ENCODE measurements at regions not wholly inside any gene's neighbourhood (a gene's known extent, or its start where the extent isn't known, plus 50 kb on each side); places are given as distances from the start of the nearest gene placed in this dataset.

DNA sequence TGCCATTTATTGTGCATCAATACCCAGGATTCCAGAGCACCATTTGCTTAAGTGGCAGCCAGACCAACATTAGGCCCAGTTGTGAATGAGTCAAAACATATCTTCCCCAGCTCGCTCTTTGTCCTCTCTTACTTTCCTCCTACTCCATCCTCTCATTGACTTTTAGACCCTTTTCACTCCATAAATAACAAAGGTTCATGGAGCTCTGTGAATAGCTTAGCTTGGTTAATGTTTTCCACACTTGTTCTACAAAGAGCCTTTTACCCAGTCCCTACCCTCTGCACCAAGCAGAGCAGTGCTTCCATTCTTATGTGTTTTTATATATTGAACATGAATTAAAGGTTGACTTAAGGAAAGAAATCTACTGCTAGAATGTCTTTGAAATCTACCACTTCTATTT, 625.8 kb upstream of the FANCL start:
- no peak for DNase-seq (ENCODE audit: low read depth in 3 of 3)

DNA sequence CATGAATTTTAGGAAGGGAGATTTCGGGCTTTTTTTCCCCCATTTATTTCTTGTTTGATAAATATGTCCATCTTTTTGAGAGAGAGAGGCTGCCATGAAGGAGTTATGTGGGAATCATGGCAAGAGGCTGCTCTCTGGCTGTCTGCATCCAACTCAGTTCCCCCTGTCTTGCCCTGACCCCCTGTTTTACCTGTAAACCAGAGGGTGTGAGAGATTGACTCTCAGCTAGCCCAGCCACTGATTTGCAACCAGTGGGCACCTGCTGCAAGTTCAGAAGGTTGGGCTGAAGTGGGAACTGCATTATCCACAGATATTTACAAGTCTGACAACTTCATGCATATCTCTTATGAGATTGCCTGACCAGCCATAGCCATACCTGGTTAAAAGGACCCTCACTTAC, 625.4 kb upstream of the FANCL start:
- no peak for DNase-seq (ENCODE audit: low read depth in 3 of 3)

DNA sequence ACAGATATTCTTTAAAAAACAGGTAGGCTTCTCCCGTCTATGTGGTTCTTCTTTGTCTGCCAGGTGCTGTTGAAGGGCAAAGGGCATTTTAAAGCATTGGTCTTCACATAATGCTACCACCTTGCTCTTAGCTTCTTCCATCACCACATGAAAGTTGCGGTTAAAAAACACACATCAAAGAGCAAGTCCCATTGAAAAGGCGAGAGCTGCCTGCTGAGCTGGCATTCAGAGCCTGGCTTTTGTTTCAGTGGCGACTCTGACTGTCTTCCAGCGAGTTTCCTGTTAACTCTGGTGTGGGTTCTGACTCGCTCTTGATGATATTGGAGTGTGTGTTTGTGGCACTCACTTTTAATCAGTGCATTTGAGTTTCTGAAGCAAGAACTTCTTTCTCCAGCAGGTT, 624.9 kb upstream of the FANCL start:
- no peak for DNase-seq (ENCODE audit: low read depth in 3 of 3)

DNA sequence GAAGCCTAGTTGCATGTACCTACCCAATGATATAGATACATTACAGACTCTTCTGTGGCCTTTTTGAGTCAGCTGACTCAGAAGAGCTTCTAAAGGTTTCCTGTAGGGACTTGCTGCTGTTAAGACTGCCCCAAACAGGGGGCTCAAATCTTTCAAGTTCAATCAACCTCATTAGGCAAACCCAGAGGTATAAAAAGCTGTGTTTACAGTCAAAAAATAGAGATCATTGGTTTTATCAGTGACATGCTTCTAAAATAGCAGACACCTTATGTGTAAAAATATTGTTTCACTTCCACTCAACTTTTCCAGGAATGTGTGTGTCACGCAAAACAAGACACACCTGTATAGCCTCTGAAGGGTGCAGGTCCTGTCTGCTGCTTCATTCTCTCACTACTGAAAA, 624.3 kb upstream of the FANCL start:
- no peak for DNase-seq (ENCODE audit: low read depth in 3 of 3)

DNA sequence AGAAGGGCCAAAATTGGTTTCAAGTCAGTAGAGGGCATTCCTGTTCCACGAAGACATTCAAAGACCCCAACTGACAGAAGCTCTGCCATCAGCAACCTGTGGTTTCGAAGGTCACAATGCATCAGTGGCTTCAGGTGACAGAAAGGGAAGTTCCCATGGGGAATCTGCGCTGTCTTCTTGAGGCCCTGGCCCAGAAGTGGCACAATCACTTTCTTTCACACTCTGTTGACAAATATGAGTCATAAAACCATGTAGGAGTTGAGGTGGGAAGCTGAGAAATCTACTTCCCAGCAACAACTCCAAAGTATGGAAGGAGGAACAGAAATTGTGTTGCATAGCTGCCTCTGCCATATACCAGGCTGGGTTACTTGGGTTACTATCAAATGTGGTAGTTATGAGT, 621.1 kb upstream of the FANCL start:
- DNase-seq (ENCODE audit: low read depth in 3 of 3), result no peak

DNA sequence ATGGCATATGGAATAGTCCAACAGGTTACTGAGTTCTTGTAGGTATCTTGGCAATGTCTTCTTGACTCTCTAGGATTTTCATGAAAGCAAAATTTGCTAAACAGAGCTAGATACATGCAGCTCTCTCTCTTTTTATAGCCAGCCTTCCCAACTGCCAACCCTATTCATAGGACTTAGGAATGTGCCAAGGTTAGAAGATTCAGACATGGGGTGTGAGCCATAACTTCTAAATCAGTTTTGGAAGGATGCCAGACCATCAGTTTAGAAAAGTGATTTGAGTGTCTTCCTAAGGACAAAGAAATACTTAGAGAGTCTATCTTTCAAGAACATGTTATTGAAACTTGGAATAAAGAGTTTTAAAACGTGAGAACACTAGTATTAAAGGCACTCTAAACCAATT, 619.5 kb upstream of the FANCL start:
- no peak for DNase-seq (ENCODE audit: low read depth in 3 of 3)

DNA sequence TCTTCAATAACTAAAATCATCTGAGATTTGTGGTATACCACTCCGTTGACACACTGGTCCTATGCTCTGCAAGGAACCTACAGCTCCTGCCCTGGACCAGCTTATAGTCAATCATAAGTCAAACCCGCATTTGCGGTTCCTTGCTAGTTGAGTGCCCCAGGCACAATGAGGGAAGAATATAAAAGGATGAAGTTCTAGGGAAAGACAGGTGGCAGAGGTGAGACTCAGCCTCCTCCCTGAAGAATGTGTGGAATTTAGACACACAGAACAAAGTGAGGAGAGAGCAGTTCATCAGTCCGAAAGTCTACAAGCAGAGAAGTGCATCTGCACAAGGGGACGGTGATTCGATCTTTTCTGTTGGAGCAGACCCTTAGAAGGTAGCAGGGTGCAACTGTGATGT, 615.0 kb upstream of the FANCL start:
- no peak for DNase-seq (ENCODE audit: low read depth in 3 of 3)

DNA sequence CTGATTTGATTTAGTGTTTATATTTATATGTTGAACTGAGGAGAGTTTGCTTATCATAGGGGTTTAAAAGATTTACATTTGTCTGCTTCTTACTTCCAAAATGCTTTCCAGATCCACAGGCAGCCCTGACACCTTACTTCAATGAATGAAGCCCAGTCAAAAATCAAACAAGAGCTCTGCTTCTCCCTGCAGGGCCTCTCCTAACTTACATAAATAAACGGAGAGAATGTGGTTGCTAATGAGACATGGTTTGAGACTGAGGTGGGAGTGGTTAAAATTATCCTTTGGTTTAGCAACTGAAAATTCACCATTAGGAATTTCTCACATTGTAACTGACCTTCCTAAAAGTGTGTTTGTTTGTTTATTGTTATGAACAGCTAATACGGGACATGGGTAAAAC, 612.3 kb upstream of the FANCL start:
- no peak for DNase-seq (ENCODE audit: low read depth in 3 of 3)

DNA sequence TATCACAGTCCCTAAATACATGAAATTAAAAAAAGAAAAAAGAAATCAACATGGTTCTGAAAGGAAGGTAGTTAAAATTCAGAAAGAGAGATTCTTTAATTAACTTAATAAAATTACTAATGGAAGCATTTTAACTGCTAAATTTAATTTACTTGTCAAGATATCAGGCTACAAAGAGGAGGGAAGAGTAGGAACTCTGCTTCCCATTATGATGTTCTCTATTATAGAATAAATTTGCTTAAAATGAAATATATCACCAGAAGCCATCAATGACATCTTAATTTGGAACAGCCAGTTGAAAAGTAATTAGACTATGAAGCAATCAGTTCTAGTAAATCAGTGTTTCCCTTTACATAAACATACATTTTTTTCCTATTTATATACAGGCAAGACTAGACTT, 611.8 kb upstream of the FANCL start:
- DNase-seq (ENCODE audit: low read depth in 3 of 3), result no peak

DNA sequence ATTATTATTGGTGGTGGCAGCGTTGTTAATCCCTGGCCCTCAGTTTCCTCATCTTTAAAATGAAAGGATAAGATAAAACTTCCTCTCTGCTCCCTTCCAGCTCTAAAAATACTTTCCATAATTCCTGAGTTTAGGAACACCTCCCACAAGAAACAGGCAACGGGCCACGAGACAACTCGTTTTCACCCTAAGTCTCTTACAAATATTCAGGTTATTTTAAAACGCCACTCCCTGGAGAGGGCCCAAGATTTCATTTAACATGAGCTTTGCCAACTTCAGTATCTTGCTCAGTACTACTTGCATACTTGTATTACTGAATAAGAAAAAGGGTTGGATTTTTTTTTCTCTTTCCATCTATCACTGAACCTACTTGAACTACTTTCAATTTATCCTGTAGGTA, 611.1 kb upstream of the FANCL start:
- DNase-seq (ENCODE audit: low read depth in 3 of 3), result no peak

DNA sequence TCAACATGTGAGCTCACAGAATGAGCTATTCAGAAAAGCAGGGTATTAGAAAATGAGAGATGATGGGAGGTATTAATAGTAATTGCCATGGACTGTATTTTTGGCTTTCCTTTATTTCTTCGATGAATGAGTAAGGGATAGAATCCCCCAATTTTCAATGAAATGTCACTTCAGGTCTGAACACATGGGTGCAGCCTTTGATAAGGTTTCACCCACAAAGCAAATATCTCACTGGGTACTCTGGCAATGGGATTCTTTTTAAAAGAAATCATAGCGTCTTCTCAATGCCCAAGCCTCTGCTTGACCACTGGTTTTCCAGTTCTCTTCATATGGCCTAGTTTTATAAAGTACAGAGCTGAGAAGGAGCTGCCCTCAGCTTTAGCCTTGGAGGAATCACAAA, 610.5 kb upstream of the FANCL start:
- DNase-seq (ENCODE audit: low read depth in 3 of 3), result no peak

DNA sequence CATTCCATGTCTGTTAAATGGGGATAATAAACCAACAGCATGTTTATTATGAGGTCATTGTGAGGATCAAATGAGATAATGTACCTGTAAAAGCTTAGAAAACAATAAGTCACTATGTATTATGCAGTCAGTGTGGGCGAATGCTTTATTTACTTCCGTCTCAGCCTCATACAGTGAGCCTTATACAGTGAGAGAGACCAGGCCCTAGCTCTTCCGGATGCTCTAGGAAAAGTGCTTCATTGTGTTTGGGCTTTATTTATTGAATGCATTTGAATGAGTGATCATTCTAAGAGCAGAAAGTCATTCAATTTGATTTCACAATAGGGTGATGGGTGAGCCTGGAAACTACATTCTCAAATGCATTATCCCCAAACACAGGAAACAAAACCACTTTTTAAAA, 603.9 kb upstream of the FANCL start:
- DNase-seq (ENCODE audit: low read depth in 3 of 3), result no peak

DNA sequence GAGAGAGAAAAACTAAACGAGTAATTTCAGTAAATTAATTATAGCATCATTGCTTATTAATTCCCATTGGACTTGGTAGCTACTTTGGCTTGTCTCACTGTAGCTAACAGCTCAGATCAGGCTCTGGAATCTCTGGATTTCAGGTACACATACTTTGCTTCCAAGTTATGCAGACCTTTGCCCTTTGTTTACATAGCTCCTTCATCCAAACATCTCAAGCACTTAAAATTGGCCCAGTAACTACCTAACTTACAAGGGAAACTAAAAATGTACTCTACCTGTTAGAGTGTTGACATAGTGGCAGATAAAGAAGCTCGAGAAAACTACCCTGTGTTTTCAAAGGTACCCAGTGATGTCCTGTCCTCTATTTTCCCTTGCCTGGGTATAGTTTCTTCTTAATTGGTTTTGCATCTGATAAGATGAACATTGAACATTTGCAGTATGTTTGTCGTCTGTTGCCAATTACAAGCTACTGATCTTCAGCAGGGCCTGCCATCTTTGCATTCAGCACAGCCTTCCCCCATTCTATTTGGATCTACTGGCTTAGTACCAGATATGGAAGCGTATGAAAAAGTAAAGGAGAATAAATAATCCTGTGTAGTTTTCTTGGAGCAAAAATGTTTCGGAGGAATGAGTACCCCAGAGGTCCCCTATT, 601.5 kb upstream of the FANCL start:
- no peak for DNase-seq (ENCODE audit: low read depth in 3 of 3)

DNA sequence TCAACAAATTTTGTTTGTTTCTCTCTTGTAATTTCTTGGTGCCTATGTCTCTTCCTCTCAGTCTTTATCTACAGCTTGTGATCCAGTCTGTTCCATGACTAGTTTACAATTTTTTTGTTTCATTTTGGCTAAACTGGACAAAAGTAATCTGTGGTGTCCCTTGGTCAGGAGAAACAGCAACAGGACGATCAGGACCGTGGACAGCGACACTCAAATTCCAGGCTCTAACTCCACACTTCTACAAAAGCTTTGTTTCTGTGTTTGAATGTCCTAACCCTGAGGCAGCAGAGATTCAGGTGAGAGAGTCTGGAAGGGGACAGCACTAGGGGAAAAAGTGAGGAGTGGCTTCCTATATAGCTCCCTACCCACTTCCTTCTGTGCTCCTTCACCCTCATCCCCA, 593.3 kb upstream of the FANCL start:
- no peak for DNase-seq (ENCODE audit: low read depth in 3 of 3)

DNA sequence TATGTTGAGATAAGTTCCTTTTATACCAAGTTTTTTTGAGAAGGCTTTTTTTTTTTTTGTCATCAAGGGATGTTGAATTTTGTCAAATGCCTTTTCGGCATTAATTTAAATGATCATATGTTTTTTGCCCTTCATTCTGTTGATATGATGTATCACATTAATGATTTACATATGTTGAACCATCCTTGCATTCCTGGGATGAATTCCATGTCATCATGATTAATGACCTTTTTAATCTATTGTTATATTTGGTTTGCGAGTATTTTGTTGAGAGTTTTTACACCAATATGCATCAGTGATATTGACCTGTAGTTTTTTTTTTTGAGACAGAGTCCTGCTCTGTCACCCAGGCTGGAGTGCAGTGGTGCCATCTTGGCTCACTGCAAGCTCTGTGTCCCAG, 585.7 kb upstream of the FANCL start:
- DNase-seq (ENCODE audit: low read depth in 3 of 3), result no peak

DNA sequence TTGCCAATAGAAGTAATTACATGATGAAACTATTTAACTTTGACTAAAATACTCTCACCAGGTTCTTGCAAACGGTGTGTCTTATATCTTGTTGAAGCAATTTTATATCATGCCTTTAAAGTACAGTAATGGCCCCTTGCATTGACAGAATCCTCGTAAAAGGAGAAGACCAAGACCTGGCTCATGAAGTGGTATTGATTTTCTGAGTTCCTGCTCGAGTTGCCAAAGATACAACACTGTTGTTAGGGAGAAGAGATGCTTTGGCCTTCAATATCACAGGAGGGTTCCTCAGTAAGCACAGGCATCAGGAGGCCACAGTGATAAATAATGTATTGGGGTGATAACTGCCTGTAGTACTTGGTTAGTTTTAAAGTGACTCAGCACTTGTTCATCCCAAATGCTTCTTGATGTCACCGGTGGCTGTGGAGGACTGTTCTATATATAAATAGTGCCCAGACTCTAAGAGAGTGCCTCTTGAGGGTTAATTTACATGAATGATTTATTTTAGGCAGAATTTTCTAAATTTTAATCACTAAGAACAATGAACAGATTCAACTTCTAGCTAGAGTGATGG, 571.7 kb upstream of the FANCL start:
- no peak for DNase-seq (ENCODE audit: low read depth in 3 of 3)

DNA sequence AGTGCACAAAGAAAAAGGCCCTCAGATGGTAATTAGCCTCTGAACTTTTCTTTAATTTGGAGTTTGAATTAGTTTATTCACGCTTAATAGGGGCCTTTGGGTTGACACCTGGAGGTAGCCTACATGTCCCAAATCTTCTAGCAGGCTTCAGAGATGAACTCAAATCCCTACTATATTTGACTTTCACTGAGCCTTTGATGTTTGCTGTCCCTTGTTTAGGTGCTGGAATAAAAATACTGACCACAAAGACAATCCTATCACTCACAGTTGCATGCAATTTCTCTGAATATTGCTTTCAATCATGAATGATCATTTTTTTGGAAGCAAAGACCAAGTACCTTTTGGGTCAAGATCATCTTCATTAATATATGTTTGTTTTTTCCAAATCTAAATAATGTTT, 564.0 kb upstream of the FANCL start:
- no peak for DNase-seq (ENCODE audit: low read depth in 3 of 3)

DNA sequence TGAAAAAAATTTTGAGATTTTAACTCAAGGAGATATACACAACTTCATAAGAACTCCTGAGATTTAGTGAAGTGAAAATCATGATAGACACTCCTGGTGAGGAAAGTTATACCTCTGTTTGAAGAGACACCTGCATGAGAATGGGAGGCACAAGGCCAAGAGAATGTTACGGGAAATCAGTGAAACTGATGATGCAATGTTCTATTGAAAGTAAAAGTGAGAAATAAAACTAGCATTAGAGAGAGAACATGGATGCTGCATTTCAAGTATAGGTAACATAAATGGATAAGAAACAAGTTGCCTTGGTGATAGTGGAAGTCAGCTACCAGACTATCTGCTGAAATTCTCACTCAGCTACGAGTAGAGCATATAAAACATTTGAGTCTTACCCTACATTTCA, 562.1 kb upstream of the FANCL start:
- DNase-seq (ENCODE audit: low read depth in 3 of 3), result no peak

DNA sequence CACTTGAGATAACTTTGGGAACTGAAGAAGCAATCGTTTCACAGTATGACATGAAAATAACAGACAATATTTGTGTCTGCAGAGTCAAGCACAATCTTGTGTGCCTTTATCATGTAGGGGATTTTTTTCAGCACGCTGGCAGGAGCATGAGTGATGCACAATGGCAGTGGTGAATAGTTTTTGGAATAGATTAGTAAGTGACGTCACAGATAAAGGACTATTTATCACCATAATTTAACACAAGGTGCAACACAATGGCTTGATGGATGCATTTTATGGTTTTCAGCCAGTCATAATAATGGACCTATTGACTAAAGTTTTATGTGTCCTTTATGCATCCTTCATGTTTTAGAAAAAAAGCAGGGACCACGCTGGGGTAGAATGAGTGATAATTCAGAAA, 559.8 kb upstream of the FANCL start:
- no peak for DNase-seq (ENCODE audit: low read depth in 3 of 3)

DNA sequence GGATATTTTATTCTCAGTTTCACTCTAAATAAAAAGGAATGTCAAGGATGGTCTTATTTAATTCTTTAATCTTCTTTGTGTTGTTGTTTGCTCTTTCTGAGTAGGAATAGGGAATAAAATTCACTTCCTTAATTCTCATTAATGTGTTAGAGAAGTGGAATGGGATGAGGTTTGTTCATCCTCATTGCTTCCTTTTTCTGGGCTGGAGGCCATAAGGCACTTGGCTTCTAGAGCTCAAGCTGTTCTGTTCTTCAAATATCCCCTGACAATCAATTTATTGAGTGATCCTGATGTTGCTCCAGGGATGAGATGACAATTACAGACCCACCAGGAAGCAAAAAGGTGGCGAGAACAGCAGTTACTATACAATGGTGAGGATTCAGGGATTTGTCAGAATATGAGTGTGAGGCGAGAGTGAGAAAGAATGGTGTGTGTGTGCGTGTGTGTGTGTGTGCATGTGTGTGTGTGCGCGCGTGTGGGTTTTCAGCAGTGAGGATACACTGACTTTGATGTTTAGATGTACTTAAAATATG, 557.6 kb upstream of the FANCL start:
- no peak for DNase-seq (ENCODE audit: low read depth in 3 of 3)

DNA sequence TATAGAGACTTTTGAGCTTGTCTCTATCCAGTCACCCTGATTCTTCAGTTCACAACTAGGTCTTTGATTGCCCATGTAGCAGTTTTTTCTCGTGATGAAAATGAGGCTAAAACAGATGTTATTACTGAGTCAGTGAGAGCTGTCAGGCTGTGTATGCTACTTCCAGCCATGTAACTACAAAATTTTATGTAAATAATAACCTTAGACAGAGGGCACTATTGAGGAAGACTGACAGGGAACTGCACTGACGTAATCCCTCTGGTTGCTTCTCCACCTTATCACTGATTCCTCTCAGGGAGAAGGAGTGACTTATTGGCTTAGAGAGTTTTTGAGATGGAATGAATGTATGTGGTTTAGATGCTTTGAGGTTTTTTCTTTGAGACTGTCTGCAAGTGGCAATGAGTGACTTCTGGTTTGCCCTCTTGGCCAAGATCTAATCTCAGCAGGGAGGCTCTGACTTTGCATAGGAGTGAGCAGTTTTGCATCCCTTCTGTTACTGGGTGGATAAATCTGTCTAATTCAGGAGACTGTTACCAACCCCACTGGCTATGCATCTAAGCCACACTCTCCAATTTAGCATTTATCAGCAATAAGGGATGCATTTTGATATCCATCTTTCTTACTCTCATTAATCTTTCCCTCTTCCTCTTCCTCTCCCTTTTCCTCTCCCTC, 555.2 kb upstream of the FANCL start:
- DNase-seq (ENCODE audit: low read depth in 3 of 3), result no peak

DNA sequence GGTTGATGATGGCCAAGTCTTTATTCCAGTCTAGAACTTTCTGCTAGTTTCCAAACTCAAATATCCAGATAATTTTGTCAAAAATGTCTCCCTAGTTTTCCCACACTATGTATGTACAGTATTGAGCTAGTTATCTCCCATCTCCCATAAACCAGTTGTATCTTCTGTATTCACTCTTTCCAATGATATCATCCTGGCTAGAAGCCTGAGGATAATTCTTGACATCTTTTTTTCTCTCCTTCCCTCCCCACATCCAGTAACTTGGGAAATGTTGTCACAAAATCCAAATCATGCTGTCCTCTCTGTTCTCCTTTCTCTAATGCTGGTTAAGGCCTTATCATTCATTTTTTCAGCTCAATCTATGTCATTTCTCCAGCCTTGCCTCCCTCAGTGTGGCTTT, 553.8 kb upstream of the FANCL start:
- no peak for DNase-seq (ENCODE audit: low read depth in 3 of 3)

DNA sequence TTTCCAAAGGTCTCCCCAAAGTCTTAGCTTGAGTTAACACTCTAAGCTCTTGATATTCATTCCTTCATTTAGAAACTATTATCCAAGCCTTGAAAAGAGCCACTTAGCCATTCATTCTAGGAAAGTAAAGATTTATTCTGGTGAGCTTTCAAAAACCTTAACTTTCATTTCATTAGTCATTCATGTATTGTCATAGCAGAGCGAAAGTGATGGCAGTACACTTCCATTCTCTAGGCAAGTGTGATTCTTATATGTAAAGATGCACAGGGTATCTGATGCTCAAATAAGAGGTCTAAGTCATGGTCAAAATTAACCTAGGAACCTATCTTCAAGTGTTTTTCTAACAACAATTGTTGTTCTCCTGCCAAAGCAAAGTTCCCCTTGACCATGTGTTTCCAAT, 553.0 kb upstream of the FANCL start:
- no peak for DNase-seq (ENCODE audit: low read depth in 3 of 3)

DNA sequence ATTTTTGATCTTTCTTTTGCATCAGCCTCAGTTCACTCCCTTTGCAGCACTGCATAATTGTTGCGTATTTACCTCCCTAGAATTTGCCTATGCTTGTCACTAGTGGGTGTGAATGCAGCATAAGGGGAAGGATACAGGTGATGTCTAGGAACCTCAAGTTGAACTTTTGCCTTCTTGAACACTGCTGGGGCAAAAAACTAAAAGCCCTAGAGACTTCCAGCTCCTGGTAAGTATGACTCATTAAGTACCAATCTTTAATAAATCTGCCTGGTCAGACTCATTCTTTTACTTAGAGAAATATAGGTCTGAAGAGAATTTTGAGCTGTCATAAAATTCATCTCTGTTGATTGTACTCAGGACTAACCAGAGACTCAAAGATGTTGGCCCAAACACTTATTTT, 547.3 kb upstream of the FANCL start:
- DNase-seq (ENCODE audit: low read depth in 3 of 3), result no peak

Measured in stimulated activated CD4-positive, alpha-beta T cell treated with anti-CD3 and anti-CD28 coated beads, TNF-alpha, amount 100 ng/mL, for 4 hours (primary cell).